ENCODE measurements at regions not wholly inside any gene's neighbourhood (a gene's known extent, or its start where the extent isn't known, plus 50 kb on each side); places are given as distances from the start of the nearest gene placed in this dataset.

GRCh38 chr3:117304681-117305080 is 595.1 kb downstream of the TUSC7 start:
- no peak for DNase-seq (ENCODE audit: low read depth)

DNA sequence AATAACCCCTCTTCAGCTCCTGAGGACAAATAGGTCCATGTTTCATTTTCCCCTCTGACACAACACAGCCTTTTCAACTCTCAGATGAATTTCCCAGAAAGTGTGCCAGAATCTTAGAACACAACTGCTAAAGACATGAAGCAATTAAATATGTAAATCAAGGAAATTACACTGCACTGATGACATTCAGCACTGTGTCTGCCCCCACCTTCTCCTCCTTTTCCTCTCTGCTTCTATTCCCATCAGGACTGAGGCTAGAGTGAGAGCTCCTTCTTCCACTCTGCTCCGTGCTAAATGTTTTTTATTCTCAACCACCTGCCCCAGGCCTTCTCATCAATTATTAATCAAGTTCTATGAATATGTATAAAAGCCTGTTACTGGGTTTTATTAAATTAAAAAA is 596.1 kb downstream of the TUSC7 start:
- no peak for DNase-seq (ENCODE audit: low read depth)

DNA sequence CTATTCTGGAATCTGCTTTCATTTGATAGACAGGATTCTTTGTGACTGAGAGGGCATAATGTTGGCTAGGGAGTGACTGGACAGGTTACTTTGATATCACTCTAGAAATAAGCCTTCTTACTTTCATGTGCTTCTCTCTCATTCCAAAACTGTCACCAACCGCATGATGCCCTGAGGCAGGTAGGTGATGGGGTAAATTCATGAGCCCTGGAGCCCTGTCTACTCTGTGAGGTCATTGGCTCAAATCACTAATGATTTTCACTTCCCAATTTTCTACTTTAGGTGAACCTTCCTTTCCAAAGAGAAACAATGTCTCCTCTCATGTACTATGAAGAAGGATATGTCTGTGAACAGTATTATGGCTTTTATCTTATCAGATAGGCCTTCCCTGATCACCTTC is 596.7 kb downstream of the TUSC7 start:
- DNase-seq (ENCODE audit: low read depth), result no peak

- no peak for DNase-seq (ENCODE audit: low read depth)
Measured at GRCh38 chr3:117308353-117308752, 598.8 kb downstream of the TUSC7 start.

DNA sequence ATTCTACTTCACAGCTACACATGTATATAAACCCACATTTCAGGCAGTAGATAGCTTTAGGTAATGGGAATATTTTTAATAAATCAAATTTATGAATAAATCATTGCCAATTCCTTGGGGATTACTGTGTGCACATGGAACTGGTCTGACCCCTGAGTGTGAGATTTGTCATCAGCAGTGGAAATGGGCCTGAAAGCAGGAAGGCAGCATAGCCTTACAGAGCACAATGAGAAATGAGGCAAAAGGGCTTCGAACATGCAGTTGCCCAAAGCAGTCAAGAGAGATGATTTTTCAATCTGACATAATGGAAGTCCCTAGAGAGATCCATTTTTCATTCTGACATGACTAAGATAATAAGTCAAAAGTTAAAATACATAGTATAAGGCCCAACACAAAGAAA is 599.2 kb downstream of the TUSC7 start:
- DNase-seq (ENCODE audit: low read depth), result no peak

- DNase-seq (ENCODE audit: low read depth), result no peak
Measured at GRCh38 chr3:117310536-117310935, 601.0 kb downstream of the TUSC7 start.

DNA sequence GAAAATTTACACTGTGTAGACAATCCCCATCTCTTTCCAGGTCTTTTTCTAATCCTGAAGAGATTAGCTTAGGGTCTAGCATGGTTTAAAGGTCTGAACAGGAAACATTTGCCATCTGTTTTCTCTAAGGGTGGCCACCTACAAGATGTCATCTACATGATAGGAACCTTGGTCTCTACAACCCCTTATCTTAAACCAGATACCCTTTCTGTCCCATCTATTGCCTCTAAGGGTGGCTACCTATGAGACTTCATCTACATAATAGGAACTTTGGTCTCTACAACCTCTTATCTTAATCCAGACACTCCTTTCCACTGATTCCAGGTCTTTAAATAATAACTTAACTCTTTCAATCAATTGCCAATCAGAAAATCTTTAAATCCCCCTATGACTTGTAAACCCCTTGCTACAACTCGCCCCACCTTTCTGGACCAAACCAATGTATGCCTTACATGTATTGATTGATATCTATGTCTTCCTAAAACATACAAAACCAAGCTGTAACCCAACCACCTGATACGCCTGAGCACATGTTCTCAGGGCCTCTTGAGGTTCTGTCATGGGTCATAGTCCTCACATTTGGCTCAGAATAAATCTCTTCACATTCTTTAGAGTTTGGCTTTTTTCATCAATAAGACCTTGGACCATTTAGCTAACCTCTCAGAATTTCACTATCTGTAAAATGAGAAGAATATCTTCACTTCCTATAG is 605.0 kb downstream of the TUSC7 start:
- DNase-seq (ENCODE audit: low read depth), result no peak

- DNase-seq (ENCODE audit: low read depth), result peak; percentile 1
Measured at GRCh38 chr3:117322866-117323265, 613.3 kb downstream of the TUSC7 start.

GRCh38 chr3:117346901-117347300 is 637.3 kb downstream of the TUSC7 start:
- no peak for DNase-seq (ENCODE audit: low read depth)

DNA sequence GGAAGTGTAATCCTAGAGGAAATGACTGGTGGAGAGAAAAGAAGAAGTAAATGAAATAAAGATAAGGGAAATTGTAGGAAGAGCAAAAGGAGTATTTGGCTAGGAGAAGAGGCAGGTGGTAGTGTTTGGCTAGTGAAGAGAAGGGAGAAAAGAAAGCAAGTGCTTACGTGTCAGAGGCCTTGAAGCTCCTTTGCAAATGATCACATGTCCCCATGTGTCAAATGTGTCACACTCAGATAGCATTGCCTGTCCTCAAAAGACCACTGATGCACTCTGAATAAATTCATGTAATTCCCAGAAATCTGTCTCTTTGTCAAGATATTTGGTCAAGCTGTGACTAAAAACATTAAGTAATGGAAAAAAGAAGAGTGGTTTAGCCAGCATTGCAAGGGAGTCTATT is 639.3 kb downstream of the TUSC7 start:
- no peak for DNase-seq (ENCODE audit: low read depth)

- no peak for DNase-seq (ENCODE audit: low read depth)
Measured at GRCh38 chr3:117349566-117349965, 640.0 kb downstream of the TUSC7 start.

- DNase-seq (ENCODE audit: low read depth), result no peak
Measured at GRCh38 chr3:117350371-117350770, 640.8 kb downstream of the TUSC7 start.

GRCh38 chr3:117355566-117355965 is 646.0 kb downstream of the TUSC7 start:
- peak; percentile 1 for DNase-seq (ENCODE audit: low read depth)

DNA sequence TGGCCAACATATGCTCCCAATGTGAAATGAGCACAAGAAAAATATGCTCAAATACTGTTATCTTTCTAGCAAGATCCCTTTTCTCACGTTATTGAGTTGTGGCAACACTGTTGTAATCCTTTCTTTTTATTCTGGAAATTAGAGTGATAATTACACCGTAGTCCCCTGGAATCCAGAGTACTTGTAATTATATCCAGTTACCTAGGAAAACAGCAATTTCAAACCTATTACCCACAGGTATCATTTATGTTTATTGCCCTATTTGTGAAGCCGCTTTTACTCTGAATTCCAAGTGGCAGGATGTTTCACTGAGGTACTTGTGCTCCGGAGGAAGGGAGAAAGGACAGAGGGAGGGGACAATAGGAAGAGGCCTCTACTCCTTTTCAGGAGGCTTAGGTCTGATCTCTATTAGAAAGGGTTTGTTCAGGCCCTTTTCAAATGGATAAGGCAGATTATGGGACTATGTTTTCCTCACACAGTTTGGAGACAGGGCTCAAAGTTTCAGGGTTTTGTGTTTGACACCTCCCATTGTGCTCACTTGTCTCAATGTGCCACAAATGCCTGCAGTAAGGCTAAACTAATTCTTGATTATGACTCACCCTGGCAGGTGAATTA is 646.6 kb downstream of the TUSC7 start:
- DNase-seq (ENCODE audit: low read depth), result no peak

GRCh38 chr3:117358717-117359314 is 649.2 kb downstream of the TUSC7 start:
- DNase-seq (ENCODE audit: low read depth), result no peak

- no peak for DNase-seq (ENCODE audit: low read depth)
Measured at GRCh38 chr3:117366574-117366973, 657.0 kb downstream of the TUSC7 start.

DNA sequence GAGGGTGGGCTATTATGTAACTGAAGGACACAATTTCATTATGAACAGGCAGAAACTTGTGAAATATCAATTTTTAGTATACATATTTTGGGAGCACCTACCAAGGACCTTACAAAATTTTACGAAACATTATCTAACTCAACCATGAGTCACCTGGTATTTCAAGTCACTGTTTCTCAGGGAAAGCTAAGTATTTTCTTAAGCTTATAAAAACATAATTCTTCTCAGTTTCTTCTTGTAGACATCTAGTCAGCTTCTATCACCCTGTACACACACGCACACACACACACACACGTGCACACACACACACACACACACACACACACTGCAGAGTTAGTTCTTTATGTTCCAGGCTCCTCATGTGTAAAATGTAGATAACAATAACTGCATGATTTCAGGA is 658.3 kb downstream of the TUSC7 start:
- no peak for DNase-seq (ENCODE audit: low read depth)

- no peak for DNase-seq (ENCODE audit: low read depth)
Measured at GRCh38 chr3:117380631-117381030, 671.1 kb downstream of the TUSC7 start.

DNA sequence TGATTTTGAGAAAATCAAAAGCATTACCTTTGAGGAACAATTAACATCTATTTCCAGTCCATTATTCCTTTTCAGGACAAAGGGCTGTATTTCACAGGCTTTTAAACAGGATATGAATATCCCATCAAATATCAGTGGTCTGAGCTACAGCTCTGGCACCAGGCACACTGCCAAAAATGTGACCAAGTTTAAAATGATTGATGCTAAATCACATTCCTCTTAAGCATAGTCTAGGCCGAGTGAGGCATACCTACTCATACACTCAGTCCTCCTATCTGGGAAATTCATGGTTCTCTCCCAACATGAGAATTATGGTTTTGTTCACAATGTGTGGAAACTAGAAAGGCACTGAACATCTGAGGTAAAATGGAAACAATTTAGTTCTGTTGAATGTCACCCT is 683.5 kb downstream of the TUSC7 start:
- no peak for DNase-seq (ENCODE audit: low read depth)

DNA sequence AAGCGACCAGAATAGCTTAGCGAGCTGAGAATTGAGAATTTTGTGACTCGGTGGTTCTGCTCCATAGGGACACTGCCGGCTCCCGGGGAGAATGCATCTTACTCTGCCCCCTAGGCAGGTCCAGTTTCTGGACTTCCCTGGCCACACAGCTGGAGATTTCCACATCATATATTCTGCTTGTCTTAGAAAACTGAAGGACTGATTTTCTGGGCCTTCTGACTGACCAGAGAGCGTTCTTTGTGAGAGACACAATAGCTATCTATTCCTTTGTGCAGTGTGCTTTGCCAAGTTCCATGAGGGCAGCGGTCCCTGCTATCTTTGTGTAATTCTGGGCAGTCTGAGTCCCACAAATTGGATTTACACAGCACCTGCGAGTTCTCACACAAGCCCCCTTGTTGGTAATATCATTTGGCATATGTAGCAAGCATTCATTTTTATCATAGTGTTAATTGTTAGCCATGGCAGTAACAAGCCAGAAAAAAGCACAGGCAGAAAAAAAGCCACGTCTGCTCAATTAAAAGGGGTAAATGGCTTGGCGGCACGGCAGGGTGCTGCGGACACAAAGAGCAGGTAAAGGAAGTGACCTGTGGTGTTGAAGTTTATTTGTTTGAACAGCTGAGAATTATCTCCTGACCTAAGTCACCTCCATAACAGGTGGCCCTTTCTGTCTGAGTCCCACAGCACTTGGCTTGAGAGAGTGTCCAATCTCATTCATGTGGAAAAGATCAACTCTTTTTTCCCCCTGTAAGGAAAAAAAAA is 688.7 kb downstream of the TUSC7 start:
- DNase-seq (ENCODE audit: low read depth), result no peak

- DNase-seq (ENCODE audit: low read depth), result peak; percentile 21
Measured at GRCh38 chr3:117399311-117400078, 689.9 kb downstream of the TUSC7 start.

- DNase-seq (ENCODE audit: low read depth), result no peak
Measured at GRCh38 chr3:117400303-117400702, 690.7 kb downstream of the TUSC7 start.
